MM.1S (cell line): ENCODE measurements at regions not wholly inside any gene's neighbourhood (a gene's known extent, or its start where the extent isn't known, plus 50 kb on each side); places are given as distances from the start of the nearest gene placed in this dataset.

Source experiments
- DNase-seq: peaks from one replicate; pipeline ENCODE4 v3.0.0-alpha.2; 2015
- H2AFZ ChIP-seq: fragments of 300-600 bp; sonication (generic); 2 replicates; pipeline ENCODE4 v1.6.0; 2016; ENCODE audit warnings: antibody characterized with exemption, low read length
- H3F3A ChIP-seq: fragments of 300-600 bp; sonication (generic); 2 replicates; pipeline ENCODE4 v1.6.1; 2016; ENCODE audit warnings: mild to moderate bottlenecking, antibody characterized with exemption, low read length, moderate library complexity, mixed read lengths; ENCODE audit not compliant: insufficient read depth
- H3K27ac ChIP-seq: fragments of 300-600 bp; sonication (generic); 2 replicates; pipeline ENCODE4 v1.5.1; 2016; ENCODE audit warnings: mild to moderate bottlenecking, low read length
- H3K27me3 ChIP-seq: fragments of 300-600 bp; sonication (generic); replicated peaks from 2 replicates; pipeline ENCODE4 v1.6.0; 2016; ENCODE audit warnings: low read length; ENCODE audit not compliant: insufficient read depth
- H3K36me3 ChIP-seq: fragments of 300-600 bp; sonication (generic); replicated peaks from 2 replicates; pipeline ENCODE4 v1.6.1; 2016; ENCODE audit warnings: mild to moderate bottlenecking, low read length, mixed read lengths; ENCODE audit not compliant: insufficient read depth
- H3K4me1 ChIP-seq: fragments of 300-600 bp; sonication (generic); 2 replicates; pipeline ENCODE4 v1.6.1; 2016; ENCODE audit warnings: low read length, mixed read lengths
- H3K4me2 ChIP-seq: fragments of 300-600 bp; sonication (generic); 2 replicates; pipeline ENCODE4 v1.6.0; 2016; ENCODE audit warnings: low read depth, low read length
- H3K4me3 ChIP-seq: fragments of 300-600 bp; sonication (generic); 2 replicates; pipeline ENCODE4 v1.5.1; 2016; ENCODE audit warnings: low read length, mixed read lengths
- H3K79me2 ChIP-seq: fragments of 300-600 bp; sonication (generic); 2 replicates; pipeline ENCODE4 v1.6.1; 2016; ENCODE audit warnings: mixed run types, low read length, mixed read lengths
- H3K9ac ChIP-seq: fragments of 300-600 bp; sonication (generic); 2 replicates; pipeline ENCODE4 v1.6.1; 2016; ENCODE audit warnings: low read length, mixed read lengths
- H3K9me2 ChIP-seq: fragments of 300-600 bp; sonication (generic); replicated peaks from 2 replicates; pipeline ENCODE4 v1.6.1; 2016; ENCODE audit warnings: mild to moderate bottlenecking, low read length, mixed read lengths; ENCODE audit not compliant: insufficient read depth
- H3K9me3 ChIP-seq: fragments of 300-600 bp; sonication (generic); replicated peaks from 2 replicates; pipeline ENCODE4 v1.6.1; 2016; ENCODE audit warnings: mild to moderate bottlenecking, low read length, mixed read lengths; ENCODE audit not compliant: insufficient read depth
- H4K20me1 ChIP-seq: fragments of 300-600 bp; sonication (generic); 2 replicates; pipeline ENCODE4 v1.6.1; 2016; ENCODE audit warnings: mild to moderate bottlenecking, low read length, moderate library complexity, mixed read lengths; ENCODE audit not compliant: insufficient read depth
- EZH2 ChIP-seq: fragments of 300-600 bp; sonication (generic); optimal IDR thresholded peaks from 2 replicates; pipeline ENCODE3; 2017; ENCODE audit warnings: low read depth, mild to moderate bottlenecking, antibody characterized with exemption, low read length, mixed read lengths
- EZH2phosphoT487 ChIP-seq: fragments of 300-600 bp; sonication (generic); IDR thresholded peaks from 2 replicates; pipeline ENCODE4 v1.6.1; 2018; ENCODE audit warnings: antibody characterized with exemption, low read length
- TF ChIP-seq, protein P1 (sequence below): fragments of 300-600 bp; sonication (generic); IDR thresholded peaks from 2 replicates; pipeline ENCODE4 v1.5.1; 2016; ENCODE audit warnings: antibody characterized with exemption, low read length, mixed read lengths

DNA sequence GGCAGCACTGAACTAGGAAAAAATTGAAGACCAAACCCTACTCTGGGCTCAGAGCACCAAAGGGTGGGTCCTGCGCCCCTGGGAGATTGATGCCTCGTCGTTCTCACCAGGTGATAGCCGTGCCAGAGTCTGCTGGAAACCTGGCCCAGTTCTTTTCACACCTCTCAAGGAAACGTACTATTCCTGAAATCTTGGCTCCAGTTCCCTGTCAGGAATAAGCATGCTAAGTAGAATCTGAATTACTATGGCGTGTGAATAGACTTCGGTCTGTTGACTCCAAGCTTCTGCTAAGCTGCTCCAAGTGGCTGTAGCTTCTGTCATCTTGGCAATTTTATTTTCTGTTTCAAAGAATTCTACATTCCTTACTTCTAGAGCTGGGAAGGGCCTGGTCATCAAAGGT is 75.4 kb downstream of the MARCHF4 start:
- Histone ChIP-seq H3K9me2 (no peaks in the 10 kb centered on the region), H3K9ac (no peak overlapping the region), H3K4me3 (no peak overlapping the region), H3K27ac (no peak overlapping the region), H2AFZ (no peak overlapping the region), H3F3A (no peaks in the 10 kb centered on the region), H3K27me3 (no peaks in the 10 kb centered on the region), H4K20me1 (no peaks in the 10 kb centered on the region), H3K79me2 (no peaks in the 10 kb centered on the region), H3K9me3 (no peaks in the 10 kb centered on the region), H3K36me3 (no peaks in the 10 kb centered on the region), H3K4me1 (peaks cover 11% of the 10 kb centered on the region; the same call in 1 of the 2 replicates), H3K4me2 (0 out of 2 replicates have a peak overlapping the region, but pooled peaks have one; percentile 5)
- no peak for DNase-seq
- TF ChIP-seq EZH2: no peak
- no peak for TF ChIP-seq EZH2phosphoT487

DNA sequence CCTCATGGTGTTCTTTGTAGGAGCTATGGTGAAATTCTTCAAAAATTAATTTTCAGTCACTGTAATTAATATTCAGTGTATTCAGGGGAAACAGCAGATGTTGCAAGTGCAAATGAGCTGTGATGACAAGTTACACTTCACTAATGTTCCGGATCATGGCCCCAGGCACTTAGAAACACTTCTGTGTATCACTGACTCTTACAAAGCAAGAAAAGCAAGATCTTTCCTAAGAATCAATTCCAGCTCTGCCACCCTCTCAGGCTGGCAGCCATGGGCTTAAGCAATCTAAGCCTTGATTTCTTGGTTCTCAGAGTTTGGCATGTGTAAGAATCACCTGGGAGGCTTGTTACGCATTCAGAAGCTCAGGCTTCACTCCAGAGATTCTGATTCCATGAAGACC is 78.0 kb downstream of the MARCHF4 start:
- TF ChIP-seq, protein P1, sequence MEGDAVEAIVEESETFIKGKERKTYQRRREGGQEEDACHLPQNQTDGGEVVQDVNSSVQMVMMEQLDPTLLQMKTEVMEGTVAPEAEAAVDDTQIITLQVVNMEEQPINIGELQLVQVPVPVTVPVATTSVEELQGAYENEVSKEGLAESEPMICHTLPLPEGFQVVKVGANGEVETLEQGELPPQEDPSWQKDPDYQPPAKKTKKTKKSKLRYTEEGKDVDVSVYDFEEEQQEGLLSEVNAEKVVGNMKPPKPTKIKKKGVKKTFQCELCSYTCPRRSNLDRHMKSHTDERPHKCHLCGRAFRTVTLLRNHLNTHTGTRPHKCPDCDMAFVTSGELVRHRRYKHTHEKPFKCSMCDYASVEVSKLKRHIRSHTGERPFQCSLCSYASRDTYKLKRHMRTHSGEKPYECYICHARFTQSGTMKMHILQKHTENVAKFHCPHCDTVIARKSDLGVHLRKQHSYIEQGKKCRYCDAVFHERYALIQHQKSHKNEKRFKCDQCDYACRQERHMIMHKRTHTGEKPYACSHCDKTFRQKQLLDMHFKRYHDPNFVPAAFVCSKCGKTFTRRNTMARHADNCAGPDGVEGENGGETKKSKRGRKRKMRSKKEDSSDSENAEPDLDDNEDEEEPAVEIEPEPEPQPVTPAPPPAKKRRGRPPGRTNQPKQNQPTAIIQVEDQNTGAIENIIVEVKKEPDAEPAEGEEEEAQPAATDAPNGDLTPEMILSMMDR: no peak
- TF ChIP-seq EZH2phosphoT487 (no peak), EZH2 (no peak)
- H3K4me1 ChIP-seq: peaks cover 21% of the 10 kb centered on the region
- no peak overlapping the region for H3K4me3 ChIP-seq
- H3K9ac ChIP-seq: no peak overlapping the region
- no peak overlapping the region for H2AFZ ChIP-seq
- H3K9me3 ChIP-seq: no peaks in the 10 kb centered on the region
- H3K9me2 ChIP-seq: no peaks in the 10 kb centered on the region
- H3K27me3 ChIP-seq: no peaks in the 10 kb centered on the region
- H3F3A ChIP-seq: peaks cover under 1% of the 10 kb centered on the region; the same call in 1 of the 2 replicates
- no peak for DNase-seq
- no peaks in the 10 kb centered on the region for H3K36me3 ChIP-seq
- no peaks in the 10 kb centered on the region for H3K79me2 ChIP-seq
- no peak overlapping the region for H3K4me2 ChIP-seq
- H4K20me1 ChIP-seq: no peaks in the 10 kb centered on the region
- no peak overlapping the region for H3K27ac ChIP-seq

DNA sequence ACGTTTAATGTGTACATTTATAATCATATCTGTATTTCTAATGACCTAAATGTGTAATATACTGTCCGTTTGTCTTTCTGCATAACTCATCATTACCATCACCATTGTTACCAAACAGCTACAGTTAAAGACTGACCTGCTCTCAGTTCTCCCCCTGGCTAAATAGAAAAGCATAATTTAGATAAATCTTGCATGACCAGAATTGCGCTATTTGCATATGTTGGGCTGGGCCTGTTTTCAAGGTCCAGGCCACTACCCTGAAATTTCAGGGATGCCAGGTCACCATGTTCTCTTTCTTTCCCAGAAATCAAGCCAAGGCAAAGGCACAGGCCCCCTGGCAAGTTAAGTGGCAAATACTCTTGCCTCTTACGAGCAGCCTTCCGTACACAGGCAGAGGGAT is 78.4 kb downstream of the MARCHF4 start:
- H3K27me3 ChIP-seq: no peaks in the 10 kb centered on the region
- H2AFZ ChIP-seq: no peak overlapping the region
- H3K4me1 ChIP-seq: peaks cover 21% of the 10 kb centered on the region
- H3K4me3 ChIP-seq: no peak overlapping the region
- H3K9ac ChIP-seq: no peak overlapping the region
- H4K20me1 ChIP-seq: no peaks in the 10 kb centered on the region
- no peaks in the 10 kb centered on the region for H3K9me3 ChIP-seq
- no peaks in the 10 kb centered on the region for H3K9me2 ChIP-seq
- H3K4me2 ChIP-seq: no peak overlapping the region
- H3K27ac ChIP-seq: no peak overlapping the region
- no peaks in the 10 kb centered on the region for H3K36me3 ChIP-seq
- no peak for TF ChIP-seq EZH2phosphoT487
- DNase-seq: no peak
- no peaks in the 10 kb centered on the region for H3K79me2 ChIP-seq
- H3F3A ChIP-seq: peaks cover 3% of the 10 kb centered on the region; the same call in 1 of the 2 replicates

DNA sequence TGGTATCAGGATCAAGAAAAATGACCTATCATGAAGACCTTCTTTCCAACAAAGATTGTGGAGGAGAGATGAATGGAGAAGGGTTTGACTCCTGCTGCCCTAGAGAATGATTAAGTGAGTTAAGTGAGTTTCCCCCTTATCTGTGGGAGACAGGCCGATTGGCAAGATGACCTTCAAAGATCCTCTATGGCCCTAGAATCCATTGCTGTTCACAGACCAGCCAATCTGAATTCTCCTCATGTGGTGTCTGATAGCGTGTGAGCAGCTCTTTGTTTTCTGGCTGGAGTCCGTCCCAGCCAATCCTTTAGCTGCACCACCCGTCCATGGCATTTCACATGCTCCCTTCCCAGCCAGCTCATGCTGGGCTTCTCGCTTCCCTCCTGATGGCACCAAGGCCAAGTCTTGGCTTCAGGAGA is 79.4 kb downstream of the MARCHF4 start:
- H3K9ac ChIP-seq: no peak overlapping the region
- peaks cover 3% of the 10 kb centered on the region; the same call in 1 of the 2 replicates for H3F3A ChIP-seq
- H3K4me2 ChIP-seq: no peak overlapping the region
- DNase-seq: no peak
- TF ChIP-seq, protein P1: no peak
- TF ChIP-seq EZH2: no peak
- no peak for TF ChIP-seq EZH2phosphoT487
- H3K36me3 ChIP-seq: no peaks in the 10 kb centered on the region
- no peaks in the 10 kb centered on the region for H3K27me3 ChIP-seq
- no peak overlapping the region for H3K27ac ChIP-seq
- no peaks in the 10 kb centered on the region for H3K79me2 ChIP-seq
- H3K4me3 ChIP-seq: no peak overlapping the region
- no peaks in the 10 kb centered on the region for H3K9me2 ChIP-seq
- H3K9me3 ChIP-seq: no peaks in the 10 kb centered on the region
- no peaks in the 10 kb centered on the region for H4K20me1 ChIP-seq
- H2AFZ ChIP-seq: no peak overlapping the region
- peaks cover 28% of the 10 kb centered on the region for H3K4me1 ChIP-seq
